ENCODE measurements at regions not wholly inside any gene's neighbourhood (a gene's known extent, or its start where the extent isn't known, plus 50 kb on each side); places are given as distances from the start of the nearest gene placed in this dataset.
"Not testable (repeated sequence)": the region's sequence is repeated elsewhere in the genome, so short reads cannot be mapped to it uniquely, and the experiment has no call there.

GRCh38 chr6:12537389-12537788 is 179.2 kb upstream of the PHACTR1 start:
- no peak overlapping the region for H3K9ac ChIP-seq (ENCODE audit: low read length)
- H3K27ac ChIP-seq (ENCODE audit: low read length), result no peak overlapping the region
- no peaks in the 10 kb centered on the region for H3K4me1 ChIP-seq (ENCODE audit: low read length)
- H4K20me1 ChIP-seq (ENCODE audit: insufficient read depth, low read length), result no peaks in the 10 kb centered on the region
- no peaks in the 10 kb centered on the region for H3K79me2 ChIP-seq (ENCODE audit: low read length)
- no peaks in the 10 kb centered on the region for H3K27me3 ChIP-seq (ENCODE audit: low read depth, low read length)
- TF ChIP-seq EZH2phosphoT487 (IDR thresholded peaks at IDR 0.05; ENCODE audit: low read depth), result no peak
- TF ChIP-seq CTCF (IDR thresholded peaks at IDR 0.05; ENCODE audit: low read depth, low read length), result no peak
- no peaks in the 10 kb centered on the region for H3K9me3 ChIP-seq (ENCODE audit: insufficient read depth, low read length)
- no peak overlapping the region for H3K4me2 ChIP-seq (ENCODE audit: low read length)
- no peak overlapping the region for H3K4me3 ChIP-seq (ENCODE audit: low read length)
- H2AFZ ChIP-seq (ENCODE audit: low read depth, low read length), result no peak overlapping the region
- H3K36me3 ChIP-seq (replicated peaks; ENCODE audit: low read depth, low read length), result no peaks in the 10 kb centered on the region

- no peaks in the 10 kb centered on the region for H4K20me1 ChIP-seq (ENCODE audit: insufficient read depth, low read length)
- H3K36me3 ChIP-seq (replicated peaks; ENCODE audit: low read depth, low read length), result no peaks in the 10 kb centered on the region
- no peak overlapping the region for H3K4me2 ChIP-seq (ENCODE audit: low read length)
- no peak overlapping the region for H2AFZ ChIP-seq (ENCODE audit: low read depth, low read length)
- H3K9ac ChIP-seq (ENCODE audit: low read length), result no peak overlapping the region
- no peaks in the 10 kb centered on the region for H3K9me3 ChIP-seq (ENCODE audit: insufficient read depth, low read length)
- TF ChIP-seq EZH2phosphoT487 (IDR thresholded peaks at IDR 0.05; ENCODE audit: low read depth) (no peak), CTCF (IDR thresholded peaks at IDR 0.05; ENCODE audit: low read depth, low read length) (no peak)
- no peaks in the 10 kb centered on the region for H3K4me1 ChIP-seq (ENCODE audit: low read length)
- H3K79me2 ChIP-seq (ENCODE audit: low read length), result no peaks in the 10 kb centered on the region
- H3K4me3 ChIP-seq (ENCODE audit: low read length), result no peak overlapping the region
- H3K27me3 ChIP-seq (ENCODE audit: low read depth, low read length), result no peaks in the 10 kb centered on the region
- no peak overlapping the region for H3K27ac ChIP-seq (ENCODE audit: low read length)
Measured at GRCh38 chr6:12538881-12539357, 177.6 kb upstream of the PHACTR1 start.

GRCh38 chr6:12542319-12543115 is 174.1 kb upstream of the PHACTR1 start:
- not testable (repeated sequence) for H3K9me3 ChIP-seq (ENCODE audit: insufficient read depth, low read length); H2AFZ ChIP-seq (ENCODE audit: low read depth, low read length); H3K79me2 ChIP-seq (ENCODE audit: low read length); H4K20me1 ChIP-seq (ENCODE audit: insufficient read depth, low read length); H3K27me3 ChIP-seq (ENCODE audit: low read depth, low read length); H3K27ac ChIP-seq (ENCODE audit: low read length); H3K4me3 ChIP-seq (ENCODE audit: low read length); H3K4me2 ChIP-seq (ENCODE audit: low read length); H3K4me1 ChIP-seq (ENCODE audit: low read length); H3K36me3 ChIP-seq (replicated peaks; ENCODE audit: low read depth, low read length); H3K9ac ChIP-seq (ENCODE audit: low read length)

GRCh38 chr6:12543953-12544352 is 172.6 kb upstream of the PHACTR1 start:
- Histone ChIP-seq H3K27ac (ENCODE audit: low read length) (no peak overlapping the region), H3K27me3 (ENCODE audit: low read depth, low read length) (no peaks in the 10 kb centered on the region), H3K4me3 (ENCODE audit: low read length) (no peak overlapping the region), H3K9ac (ENCODE audit: low read length) (no peak overlapping the region), H3K9me3 (ENCODE audit: insufficient read depth, low read length) (no peaks in the 10 kb centered on the region), H3K36me3 (replicated peaks; ENCODE audit: low read depth, low read length) (no peaks in the 10 kb centered on the region), H3K4me2 (ENCODE audit: low read length) (no peak overlapping the region), H3K4me1 (ENCODE audit: low read length) (no peaks in the 10 kb centered on the region), H3K79me2 (ENCODE audit: low read length) (no peaks in the 10 kb centered on the region), H2AFZ (ENCODE audit: low read depth, low read length) (no peak overlapping the region), H4K20me1 (ENCODE audit: insufficient read depth, low read length) (no peaks in the 10 kb centered on the region)
- TF ChIP-seq CTCF (IDR thresholded peaks at IDR 0.05; ENCODE audit: low read depth, low read length) (no peak), EZH2phosphoT487 (IDR thresholded peaks at IDR 0.05; ENCODE audit: low read depth) (no peak)
